Stimulated activated CD4-positive, alpha-beta T cell treated with anti-CD3 and anti-CD28 coated beads, Interleukin-2, amount 100 ng/mL, for 48 hours (primary cell): ENCODE measurements at regions not wholly inside any gene's neighbourhood (a gene's known extent, or its start where the extent isn't known, plus 50 kb on each side); places are given as distances from the start of the nearest gene placed in this dataset.
A peak's percentile ranks its signal among the peaks of the same experiment; 100 is the strongest.

ENCODE experiments used
- DNase-seq, 2 donors: peaks; one replicate each; pipeline ENCODE4 v3.0.0-alpha.2; 2020

DNA sequence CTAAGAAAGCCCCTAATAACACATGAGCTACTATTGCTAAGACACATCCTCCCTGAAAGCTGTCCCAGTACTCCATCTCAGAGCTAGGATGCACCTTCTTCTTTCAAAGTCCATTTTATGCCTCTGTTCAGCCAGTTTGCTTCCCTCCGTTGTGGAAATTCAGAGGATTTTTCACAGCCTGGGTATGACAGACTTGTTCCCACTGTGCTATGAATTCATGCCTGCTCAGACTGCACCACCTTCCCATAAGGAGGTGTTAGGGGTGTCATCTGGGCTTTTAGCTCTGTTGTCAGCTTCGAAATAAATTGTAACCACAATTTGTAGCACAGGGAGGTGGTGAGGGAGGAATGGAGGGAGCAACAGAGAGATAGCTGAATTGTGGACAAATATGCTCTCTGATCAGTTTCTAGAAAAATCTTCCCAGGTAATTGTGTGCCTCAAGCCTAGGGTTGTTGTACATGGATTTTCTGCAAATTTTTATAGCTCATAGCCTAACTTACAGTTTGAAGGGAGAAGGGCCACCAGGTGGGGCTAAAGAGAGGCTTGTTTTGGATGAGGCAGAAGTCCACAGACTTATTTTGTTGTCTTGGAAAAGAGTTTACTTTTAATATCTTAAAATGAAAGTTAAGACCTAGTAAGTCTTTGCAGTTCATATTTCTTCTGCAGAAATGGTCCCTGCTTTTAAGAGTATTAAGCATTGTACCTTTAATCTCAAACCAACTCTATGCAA lies 462.0 kb downstream of the PDCD6IP start:
- DNase-seq = peak; percentile 15 to 18

DNA sequence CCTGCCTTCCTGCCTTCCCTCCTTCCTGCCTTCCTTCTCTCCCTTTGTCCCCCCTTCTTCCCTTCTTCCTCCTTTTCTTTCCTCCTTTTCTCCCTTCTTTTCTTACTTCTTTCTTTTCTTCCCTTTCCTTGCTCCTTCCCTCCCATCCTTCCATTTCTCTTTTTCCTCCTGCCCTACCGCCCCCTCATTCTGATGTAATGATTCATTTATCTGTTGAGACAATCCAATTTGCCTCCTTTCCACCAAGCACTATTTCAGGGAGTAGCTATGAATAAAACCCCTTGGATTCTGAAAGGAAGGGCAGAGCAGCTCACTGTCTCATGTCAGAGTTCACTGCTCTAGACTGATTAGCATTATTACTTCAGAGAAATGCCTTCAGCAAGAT lies 462.6 kb downstream of the PDCD6IP start:
- DNase-seq = no peak

DNA sequence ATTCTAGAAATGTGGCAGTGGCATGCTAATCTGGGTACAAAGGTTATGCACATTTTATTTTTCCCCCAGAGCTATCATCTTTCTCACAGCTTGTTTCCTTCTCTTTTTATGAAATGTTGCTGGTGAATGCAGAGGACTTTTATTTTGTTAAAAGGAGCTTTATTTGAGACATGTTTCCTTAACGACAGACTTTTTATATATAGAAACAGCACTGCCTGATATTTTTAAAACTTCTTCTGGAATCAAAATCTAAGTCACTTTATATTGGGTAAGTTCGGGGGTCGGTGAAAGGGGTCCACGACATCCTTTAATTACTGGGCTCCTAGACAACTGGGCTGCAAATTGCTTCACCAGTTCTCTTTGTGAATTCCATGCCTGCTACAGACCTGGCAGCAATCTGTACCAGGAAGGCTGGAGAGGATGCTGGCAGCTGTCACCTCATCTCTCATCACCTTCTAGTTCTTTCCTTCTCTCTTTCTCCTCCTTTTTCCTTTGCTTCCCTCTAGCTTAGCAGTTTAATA lies 464.7 kb downstream of the PDCD6IP start:
- no peak for DNase-seq

DNA sequence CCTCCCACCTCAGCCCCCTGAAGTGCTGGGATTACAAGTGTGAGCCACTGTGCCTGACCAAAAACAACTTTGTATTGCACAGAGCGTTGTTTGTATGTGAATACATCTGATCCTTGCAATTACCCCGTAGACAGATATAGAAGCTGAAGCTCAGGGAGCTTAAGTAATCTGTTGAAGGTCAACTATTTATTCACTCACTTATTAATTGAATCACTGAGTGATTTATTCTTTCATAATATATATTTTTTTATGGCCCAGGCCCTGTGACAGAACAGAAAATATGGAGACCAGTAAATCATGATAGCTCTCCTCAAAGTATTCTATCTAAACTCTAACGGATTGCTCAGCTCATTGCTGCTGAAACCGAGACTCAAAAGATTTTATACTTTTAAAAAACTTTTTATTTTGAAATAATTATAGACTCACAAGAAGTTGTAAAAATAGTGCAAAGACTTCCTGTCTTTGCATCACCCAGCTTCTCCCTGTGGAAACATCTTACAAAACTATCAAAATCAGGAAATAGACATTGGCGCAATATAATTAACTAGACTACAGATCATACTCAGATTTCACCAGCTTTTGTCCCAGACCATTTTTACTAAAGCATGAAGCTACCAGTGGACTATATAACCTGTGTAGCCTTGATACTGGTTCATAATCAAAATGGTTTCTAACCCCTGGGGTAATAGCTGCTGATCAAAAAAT lies 466.1 kb downstream of the PDCD6IP start:
- no peak for DNase-seq

DNA sequence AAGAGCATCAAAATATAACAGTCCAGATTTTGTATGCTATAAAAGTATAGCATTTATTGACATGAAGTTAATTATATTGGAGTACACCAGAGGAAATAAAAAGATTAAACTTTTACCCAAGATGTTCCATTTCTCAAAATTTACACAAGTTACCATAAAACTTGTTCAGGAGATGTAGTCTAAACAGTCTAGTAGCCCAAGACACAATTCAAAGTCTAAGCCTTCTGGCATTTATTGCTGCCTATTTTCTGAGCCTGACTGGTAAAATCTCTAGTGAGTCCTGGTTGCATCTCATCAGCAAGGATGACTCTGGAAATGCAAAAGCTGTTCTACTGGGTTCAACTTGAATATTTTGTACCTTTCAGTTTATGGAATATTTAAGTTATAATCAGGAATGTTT lies 468.7 kb downstream of the PDCD6IP start:
- DNase-seq = no peak

DNA sequence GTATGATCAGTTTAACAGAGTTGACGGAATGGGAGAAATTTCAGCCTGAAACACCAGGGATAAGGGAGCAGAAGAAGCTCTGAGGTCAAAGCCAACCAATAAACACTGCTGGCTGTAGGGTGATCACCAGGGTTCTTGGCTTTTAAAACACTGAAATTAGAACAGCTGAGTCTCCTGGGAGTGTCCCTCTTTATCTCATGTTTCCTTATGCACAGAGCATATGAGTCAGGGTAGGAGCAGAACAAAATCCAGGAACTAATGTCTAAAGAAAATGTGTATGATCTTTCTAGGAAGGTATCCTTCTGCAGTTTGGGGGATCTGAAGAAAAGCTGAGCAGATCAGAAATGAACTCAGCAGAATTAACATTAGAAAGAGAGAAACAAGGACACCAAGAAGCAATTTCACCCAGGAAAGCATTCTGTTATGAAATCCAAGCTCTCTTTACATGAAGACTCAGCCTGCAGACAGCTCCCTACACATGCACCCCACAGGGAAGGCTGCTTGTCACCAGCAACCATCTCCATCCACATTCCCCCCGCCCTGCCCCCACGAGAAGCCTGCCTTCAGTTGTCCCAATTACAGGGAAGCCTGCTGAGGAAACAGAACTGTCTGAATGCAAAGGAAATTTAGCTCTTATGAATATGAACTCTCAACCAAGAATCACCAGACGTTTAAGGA lies 469.7 kb downstream of the PDCD6IP start:
- no peak for DNase-seq

DNA sequence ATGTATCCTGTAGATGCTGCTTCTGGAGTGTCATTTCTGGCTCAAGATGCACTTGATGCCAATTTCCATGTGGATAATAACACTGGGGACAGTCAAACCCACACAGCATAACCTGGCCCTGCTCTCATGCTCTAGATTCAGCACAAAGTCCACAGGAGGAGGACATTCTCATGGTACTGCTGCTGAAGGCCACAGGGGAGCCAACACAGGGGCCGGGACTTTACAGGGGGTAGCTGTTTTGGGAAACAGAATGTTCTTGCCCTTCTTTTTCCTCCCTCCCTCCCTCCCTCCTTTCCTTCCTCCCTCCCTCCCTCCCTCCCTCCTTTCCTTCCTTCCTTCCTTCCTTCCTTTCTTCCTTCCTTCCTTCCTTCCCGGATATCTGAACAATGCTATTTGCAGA lies 477.4 kb downstream of the PDCD6IP start:
- no peak for DNase-seq

DNA sequence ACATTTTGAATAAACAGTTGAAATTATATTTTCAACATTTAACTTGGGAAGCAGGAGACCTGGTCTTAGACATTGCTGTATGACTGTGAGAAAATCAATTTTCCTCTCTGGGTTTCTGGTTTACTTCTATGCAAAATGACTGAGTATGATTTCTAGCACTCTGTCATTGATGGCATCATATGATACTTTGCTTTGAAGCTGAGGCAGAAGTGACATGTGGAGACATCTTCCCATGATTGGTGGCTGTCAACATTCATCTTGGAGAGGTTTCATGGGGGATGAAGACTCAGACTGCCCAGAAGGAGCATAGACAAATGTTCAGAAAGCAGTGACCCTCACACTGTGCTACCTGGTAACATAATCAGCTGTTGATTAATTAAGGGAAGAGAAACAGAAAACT lies 477.9 kb downstream of the PDCD6IP start:
- DNase-seq = no peak

DNA sequence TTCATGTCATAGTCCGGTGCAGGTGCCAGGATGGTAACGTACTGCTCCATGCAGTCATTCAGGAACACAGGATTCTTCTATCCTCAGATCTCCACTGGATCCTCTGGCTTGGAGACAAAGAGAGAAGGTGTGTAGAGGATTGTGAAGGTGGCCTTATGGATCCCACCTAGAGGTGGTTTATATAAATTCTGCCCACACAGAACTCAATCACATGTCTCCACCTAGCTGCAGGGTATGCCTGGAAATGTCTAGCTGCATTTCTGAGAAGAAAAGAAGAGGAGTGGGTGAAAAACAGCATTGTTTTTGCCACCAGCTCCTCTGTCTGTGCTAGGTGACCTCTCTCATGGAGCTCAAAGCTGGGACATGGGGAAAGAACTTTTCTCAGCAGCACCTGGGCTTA lies 478.7 kb downstream of the PDCD6IP start:
- no peak for DNase-seq

DNA sequence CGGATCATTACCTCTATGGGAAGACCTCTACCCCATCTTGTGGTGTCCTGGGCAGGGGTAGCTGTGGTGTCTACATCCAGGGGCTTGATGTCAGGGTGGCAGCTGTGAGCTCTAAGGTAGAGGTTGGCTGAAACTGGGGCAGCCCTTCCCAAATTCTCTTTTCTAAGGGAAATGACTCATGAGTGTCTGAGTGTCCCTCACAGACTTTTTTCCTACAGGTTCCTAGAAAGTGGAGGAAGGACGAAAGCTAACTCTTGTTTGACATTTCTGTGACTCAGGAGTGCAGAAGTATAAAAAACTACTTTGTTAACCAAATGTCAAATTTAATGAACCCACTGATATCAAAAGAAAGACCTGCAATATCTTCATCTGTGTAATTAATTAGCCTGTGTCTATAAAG lies 481.5 kb downstream of the PDCD6IP start:
- DNase-seq = no peak

DNA sequence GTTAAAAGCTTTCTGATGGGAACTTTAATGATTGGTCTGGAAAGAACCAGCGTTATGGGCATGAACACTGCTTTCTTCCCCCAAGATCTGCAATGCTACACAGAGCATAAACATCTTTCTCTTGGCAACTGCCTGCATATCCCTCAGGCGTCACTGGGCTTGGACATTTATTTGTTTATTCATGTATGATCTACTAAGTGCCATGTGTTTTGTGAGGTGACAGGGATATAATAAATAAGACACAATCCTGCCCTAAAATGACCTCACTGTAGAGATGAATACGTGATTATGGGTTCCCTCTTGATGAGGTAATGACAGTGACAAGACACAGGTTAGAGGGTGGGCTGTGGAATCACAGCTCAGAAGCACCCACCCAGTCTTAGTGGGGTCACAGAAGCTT lies 485.3 kb downstream of the PDCD6IP start:
- DNase-seq = no peak

DNA sequence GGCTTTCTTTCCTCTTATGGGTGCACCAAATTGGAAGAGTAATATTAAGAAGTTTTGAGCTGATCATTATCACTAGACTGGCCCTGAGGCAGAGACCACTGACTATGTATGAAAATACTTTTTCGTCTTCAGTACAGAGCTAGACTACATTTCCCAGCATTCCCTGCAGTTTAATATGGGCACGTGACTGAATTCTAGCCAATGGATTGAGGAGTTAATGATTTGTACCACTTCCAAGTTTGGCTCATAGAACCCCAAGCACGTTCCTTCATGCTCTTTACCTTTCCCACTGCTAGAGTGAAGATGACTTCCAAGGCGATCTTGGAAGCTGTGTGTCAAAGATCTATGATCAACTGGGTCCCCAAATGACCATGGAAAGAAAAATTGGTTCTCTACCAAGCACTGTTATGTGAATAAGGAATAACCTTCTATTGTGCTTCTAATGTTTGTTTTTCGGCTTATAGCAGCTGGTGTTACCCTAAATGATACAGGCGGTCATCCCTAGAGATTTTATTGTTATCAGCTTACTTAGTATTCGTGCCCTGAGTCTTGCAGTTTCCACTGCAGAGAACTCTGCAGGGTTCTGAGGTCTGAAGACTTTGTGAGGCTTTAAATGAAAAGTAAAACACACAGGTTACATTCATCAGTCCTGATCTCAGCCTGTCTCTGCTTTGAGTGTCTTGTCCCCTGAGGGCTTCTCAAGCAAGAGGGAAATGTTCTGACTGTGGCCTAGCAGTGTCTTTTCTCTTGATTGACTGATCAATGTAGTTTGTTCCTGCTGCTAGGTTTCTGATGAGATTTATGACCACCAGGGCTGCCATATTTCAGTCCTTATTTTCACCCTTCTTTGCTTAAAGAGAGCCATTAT lies 486.8 kb downstream of the PDCD6IP start:
- no peak for DNase-seq

DNA sequence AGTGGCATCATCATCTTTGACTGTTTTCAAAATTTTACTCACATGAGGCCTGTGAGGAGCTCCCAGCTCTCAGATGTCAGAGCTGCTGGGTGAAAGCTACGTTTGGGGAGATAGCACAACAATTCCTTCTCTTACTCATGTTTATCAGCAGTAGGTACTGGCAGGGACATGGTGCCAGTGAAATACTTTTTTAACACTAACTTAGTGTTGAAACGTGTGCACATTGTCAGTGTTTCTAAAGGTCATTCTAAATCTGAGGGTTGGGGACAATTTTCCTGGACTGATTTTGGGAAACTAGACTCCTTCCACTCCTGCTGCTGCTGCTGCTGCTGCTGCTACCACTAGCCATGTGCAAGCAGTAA lies 487.4 kb downstream of the PDCD6IP start:
- DNase-seq = no peak

DNA sequence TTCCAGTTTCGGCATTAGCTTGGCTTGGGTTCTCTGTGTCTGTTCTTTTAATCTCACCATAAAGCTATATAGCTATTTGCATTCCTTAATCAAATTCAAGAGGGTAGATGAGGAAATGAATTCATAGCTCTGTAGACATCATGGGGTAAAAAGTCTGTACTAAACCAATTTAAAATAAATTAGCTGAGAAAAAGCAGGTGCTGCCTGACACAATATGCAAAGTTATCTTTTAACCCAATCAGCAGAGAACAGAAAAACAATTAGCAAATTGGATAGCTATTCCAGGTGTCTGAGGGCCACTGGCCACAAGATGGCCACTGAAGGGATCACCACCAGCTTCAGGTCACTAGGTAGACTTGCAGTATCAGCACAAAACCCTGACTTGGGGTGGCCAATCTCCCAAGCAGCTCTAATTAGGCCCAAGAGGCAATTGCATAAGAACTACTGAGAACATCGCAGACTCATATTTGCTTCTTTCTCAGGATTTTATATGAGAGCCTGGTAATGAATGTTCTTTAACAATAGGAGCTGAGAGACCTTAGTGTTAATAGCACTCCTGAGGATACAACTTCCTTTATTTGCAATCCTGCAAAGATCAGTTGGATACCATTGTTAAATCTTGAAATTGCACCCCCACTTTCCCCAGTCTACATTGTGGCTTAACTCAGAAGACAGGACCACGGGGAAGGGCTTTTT lies 494.3 kb downstream of the PDCD6IP start:
- no peak for DNase-seq

DNA sequence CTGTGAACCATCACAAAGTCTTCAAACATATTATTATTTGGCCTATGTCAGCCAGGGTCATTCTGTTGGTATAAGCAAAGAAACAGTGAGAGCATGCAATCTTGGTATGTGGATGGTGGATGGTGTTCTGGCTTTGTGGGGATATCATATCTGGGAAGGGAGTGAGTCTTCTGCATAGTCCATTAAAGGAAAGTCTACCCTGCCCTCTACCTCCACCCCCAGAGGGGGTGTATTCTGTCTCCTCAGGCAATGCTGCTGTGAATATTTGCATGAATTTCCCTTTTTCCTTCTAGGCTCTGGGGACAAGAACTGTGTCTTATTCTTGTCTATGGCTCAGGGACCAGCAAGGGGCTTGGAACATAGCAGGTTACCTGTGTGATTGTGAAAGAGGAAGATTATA lies 495.8 kb downstream of the PDCD6IP start:
- no peak for DNase-seq

DNA sequence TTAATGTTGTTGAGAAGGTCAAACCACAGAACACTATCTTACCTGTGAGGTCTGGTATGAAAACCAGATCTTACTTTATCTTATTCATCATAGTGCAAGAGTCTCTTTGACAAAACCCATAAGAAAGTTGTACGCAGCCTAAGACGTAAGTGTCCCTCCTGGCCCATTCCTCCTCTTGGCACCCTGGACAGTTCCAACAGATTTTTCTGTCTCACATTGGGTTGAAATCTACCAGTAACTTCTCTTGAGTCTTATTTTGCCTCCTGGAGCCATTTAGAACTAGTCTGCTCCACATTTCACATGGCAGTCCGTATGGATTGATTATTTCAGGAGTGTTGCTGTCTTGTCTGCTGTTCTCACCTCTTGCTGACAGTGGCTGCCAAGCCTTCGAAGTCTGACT lies 498.4 kb downstream of the PDCD6IP start:
- no peak for DNase-seq

DNA sequence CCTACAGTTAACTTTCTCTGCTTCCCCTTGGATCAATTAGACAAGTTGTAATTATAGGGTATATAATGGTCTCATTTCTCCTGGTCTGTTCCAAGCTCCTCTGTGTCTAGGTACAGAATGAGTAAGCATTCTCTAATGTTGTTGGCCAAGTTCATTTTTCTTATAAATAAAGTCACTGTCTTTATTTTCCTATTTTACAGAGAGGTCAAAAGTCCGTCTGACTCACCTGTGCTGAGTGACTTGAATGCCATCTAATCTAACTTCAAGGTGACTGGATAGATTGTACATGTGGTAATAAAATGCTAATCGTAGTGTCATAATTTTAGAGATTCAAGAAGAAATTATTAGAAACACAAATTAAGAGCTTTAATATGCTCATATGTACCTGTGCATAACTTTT lies 500.2 kb downstream of the PDCD6IP start:
- DNase-seq = no peak

DNA sequence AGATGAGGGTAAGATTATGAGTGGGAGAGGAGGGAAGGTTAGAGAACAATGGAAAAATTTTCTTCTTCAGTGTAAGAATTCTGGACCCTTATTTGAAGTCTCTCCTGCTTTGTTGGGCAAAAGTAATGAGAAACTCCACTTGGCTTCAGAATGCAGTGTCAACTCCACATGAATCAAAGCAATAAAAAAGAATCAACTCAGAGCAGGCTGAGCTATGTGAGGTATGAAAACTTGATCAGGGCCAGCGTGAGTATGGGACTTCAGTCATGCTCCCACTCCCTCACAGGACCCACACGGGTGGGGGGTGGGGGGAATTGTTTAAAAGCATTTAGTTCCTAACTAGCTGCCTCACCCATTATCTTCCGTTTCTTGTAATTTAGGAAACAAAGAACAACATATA lies 502.2 kb downstream of the PDCD6IP start:
- DNase-seq = no peak

DNA sequence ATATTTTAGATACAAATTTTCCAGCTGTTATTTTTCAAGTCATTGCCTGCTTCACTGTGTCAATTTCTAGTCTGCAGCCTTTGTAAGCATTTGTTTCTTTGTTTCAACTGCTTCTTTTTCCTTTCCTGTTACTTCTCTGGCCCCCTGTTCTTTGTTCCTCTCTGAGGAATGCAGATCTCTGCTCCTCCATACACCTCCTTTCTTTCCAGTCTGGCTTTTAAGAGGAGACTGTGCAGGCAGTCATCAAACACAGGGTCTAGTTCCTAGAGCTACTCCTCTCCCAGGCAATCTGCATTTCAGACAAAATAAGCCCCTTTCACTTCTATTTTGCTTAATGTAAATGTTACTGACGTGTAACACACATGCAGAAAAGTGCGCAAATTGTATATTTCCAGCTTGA lies 502.9 kb downstream of the PDCD6IP start:
- no peak for DNase-seq

DNA sequence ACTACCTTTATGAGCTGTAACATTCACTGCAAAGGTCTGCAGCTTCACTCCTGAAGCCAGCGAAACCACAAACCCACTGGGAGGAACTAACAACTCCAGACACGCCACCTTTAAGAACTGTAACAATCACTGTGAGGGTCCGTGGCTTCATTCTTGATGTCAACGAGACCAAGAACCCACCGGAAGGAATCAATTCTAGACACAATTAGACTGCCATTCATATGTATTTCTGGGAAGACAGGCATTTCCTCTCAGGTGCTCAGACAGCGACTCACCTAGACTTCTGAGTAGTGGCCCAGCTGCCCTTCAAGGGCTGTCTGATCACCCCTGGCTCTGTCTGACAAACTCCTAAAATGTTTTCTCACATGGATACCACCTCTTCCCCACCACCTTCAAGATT lies 506.8 kb downstream of the PDCD6IP start:
- no peak for DNase-seq

DNA sequence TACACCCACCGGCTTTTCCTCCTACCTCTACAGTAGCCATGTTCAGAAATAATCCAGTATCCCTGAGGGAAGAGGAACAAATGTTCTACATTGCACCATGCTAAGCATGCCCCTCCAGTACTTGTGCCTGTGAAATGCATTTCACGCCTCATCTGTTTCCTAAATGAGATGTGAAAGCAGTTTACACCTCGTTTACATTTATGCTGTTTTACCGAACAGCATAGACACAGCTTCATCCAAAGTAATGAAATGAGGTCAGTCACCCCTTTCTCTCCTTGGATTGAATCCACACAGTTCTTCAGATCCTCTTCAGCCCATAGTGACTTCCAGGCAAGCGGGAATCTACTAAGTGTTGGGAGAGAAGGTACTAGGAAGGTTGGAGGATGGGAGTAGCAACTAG lies 514.3 kb downstream of the PDCD6IP start:
- DNase-seq = no peak

DNA sequence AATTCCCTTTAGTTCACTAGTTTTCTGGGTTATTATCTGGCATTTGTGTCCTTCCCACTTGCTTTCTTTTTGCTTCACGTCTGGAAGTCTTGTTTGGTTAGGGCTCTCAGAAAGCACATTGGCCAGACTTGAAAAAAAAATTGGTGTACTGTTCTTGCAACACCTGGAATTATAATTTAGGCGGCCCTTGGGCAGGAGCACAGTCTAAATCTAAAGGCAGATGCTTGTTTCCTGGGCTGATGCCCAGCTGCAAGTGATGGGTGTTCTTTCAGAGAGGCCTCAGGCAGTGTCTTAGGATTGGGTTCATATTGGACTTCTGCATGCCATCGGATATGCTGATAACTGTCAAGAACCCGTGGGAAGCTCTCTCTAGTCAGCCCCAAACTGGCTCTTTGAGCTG lies 521.5 kb downstream of the PDCD6IP start:
- DNase-seq = no peak

DNA sequence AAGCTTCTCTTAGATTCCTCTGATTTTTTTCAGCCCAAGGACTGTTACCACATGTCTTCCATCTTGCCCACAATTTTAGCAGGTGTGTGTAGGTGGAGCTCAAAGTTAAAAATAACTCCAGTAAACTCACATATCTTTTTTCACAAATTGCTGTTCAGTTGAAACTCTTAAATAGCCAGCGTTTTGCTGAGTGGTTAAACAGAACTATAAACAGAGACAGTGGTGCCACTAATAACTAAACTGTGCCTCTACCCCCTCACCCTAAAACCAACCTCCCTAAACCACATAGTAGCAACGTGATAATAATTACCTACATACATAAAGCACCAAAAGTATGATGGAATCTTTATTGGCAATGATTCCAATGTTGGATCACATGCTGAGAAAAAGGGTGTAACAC lies 525.1 kb downstream of the PDCD6IP start:
- DNase-seq = no peak
